HCT116 (cell line): ENCODE measurements at regions not wholly inside any gene's neighbourhood (a gene's known extent, or its start where the extent isn't known, plus 50 kb on each side); places are given as distances from the start of the nearest gene placed in this dataset.

Experiments used
- ATAC-seq: fragments of 200-7000 bp; cut with Tn5 transposase; 2 replicates; pipeline ENCODE4 v1.9.1; 2020; ENCODE audit warnings: mild to moderate bottlenecking, moderate library complexity
- BruUV-seq: library from RNA; stranded (reverse); fragments of 400-500 nt; replicated peaks from 2 replicates; lab custom pipeline; 2021; lab: Mats Ljungman, UMichigan
- CTCF ChIA-PET: fragments of 300-600 bp; sonication (Branson Sonifier 250); formaldehyde crosslinking; loops from one replicate; lab custom pipeline; 2021; ENCODE audit warnings: antibody characterized with exemption; lab: Charles Lee
- POLR2A ChIA-PET: fragments of 300-600, 350-600 bp; sonication (Branson Sonifier 250); formaldehyde crosslinking; loops from one replicate; lab custom pipeline; 2021; ENCODE audit warnings: antibody characterized with exemption; lab: Charles Lee
- RAD21 ChIA-PET, 2 experiments: fragments of 300-600 bp; sonication (Branson Sonifier 250); formaldehyde crosslinking; loops; one replicate each; lab custom pipeline; 2023; ENCODE audit warnings: low total read pairs in 2 of 2; ENCODE audit not compliant: uncharacterized antibody in 2 of 2, unreplicated experiment in 2 of 2, low non-redundant PET in 1 of 2; lab: Charles Lee
- DNase-seq: peaks from one replicate; pipeline ENCODE4 v3.0.0-alpha.2; 2010; ENCODE audit warnings: low read depth, low spot score
- H2AFZ ChIP-seq: fragments of 200-600 bp; shearing (Covaris generic), sonication (generic); 2 replicates; pipeline ENCODE4 v1.6.1; 2017; ENCODE audit warnings: low read depth, mixed run types, mixed read lengths, antibody characterized with exemption, low read length; ENCODE audit not compliant: poor library complexity, severe bottlenecking
- H3K27ac ChIP-seq: 2 replicates; pipeline ENCODE4 v1.5.1; 2012; ENCODE audit warnings: low read depth, low read length
- H3K27me3 ChIP-seq: fragments of 200-600 bp; sonication (generic); 2 replicates; pipeline ENCODE4 v1.6.1; 2016; ENCODE audit warnings: mixed run types, low read length, mixed read lengths; ENCODE audit not compliant: insufficient read depth
- H3K36me3 ChIP-seq, 2 experiments: fragments of 200-500 bp in 1 of 2; fragments of 200-600 bp in 1 of 2; sonication (Bioruptor generic) in 1 of 2; sonication (generic) in 1 of 2; 2 replicates each; pipeline versions ENCODE4 v1.5.1 to v1.6.1; 2014 to 2016; ENCODE audit warnings: low read length in 2 of 2, inconsistent platforms in 1 of 2, mixed read lengths in 1 of 2, mixed run types in 1 of 2; ENCODE audit not compliant: insufficient read depth in 2 of 2, control insufficient read depth in 1 of 2
- H3K4me1 ChIP-seq, 2 experiments: fragments of 200-600 bp in 1 of 2; sonication (generic) in 1 of 2; 2 replicates each; pipeline versions ENCODE4 v1.5.1 to v1.6.1; 2012 to 2017; ENCODE audit warnings: low read length in 2 of 2, inconsistent platforms in 1 of 2, mild to moderate bottlenecking in 1 of 2, mixed read lengths in 1 of 2, mixed run types in 1 of 2, moderate library complexity in 1 of 2; ENCODE audit not compliant: insufficient read depth in 2 of 2, control insufficient read depth in 1 of 2
- H3K4me2 ChIP-seq: fragments of 200-600 bp; sonication (generic); 2 replicates; pipeline ENCODE4 v1.6.1; 2017; ENCODE audit warnings: mixed run types, low read length, mixed read lengths
- H3K4me3 ChIP-seq, 2 experiments: fragments of 200-600 bp in 1 of 2; sonication (generic) in 1 of 2; replicated peaks in 1 of 2; 2 replicates each; pipeline ENCODE4 v1.5.1; 2011 to 2016; ENCODE audit warnings: low read length in 2 of 2, control low read depth in 1 of 2, low read depth in 1 of 2, mild to moderate bottlenecking in 1 of 2, mixed read lengths in 1 of 2, mixed run types in 1 of 2
- H3K79me2 ChIP-seq: fragments of 200-600 bp; sonication (generic); 2 replicates; pipeline ENCODE4 v1.6.1; 2017; ENCODE audit warnings: mild to moderate bottlenecking, mixed run types, low read length, moderate library complexity, mixed read lengths; ENCODE audit not compliant: insufficient read depth
- H3K9ac ChIP-seq: fragments of 200-600 bp; sonication (generic); 2 replicates; pipeline ENCODE4 v1.6.1; 2016; ENCODE audit warnings: low read length, mixed read lengths
- H3K9me2 ChIP-seq: fragments of 200-600 bp; sonication (generic), shearing (Covaris generic); 2 replicates; pipeline ENCODE4 v1.6.1; 2017; ENCODE audit warnings: mixed run types, mild to moderate bottlenecking, moderate library complexity; ENCODE audit not compliant: insufficient read depth
- H3K9me3 ChIP-seq, 2 experiments: fragments of 200-500 bp in 1 of 2; fragments of 200-600 bp in 1 of 2; sonication (Bioruptor generic) in 1 of 2; sonication (generic) in 1 of 2; 2 replicates each; pipeline ENCODE4 v1.6.1; 2014 to 2017; ENCODE audit warnings: low read length in 2 of 2, mixed read lengths in 2 of 2, inconsistent platforms in 1 of 2, low read depth in 1 of 2, mild to moderate bottlenecking in 1 of 2, mixed run types in 1 of 2, moderate library complexity in 1 of 2; ENCODE audit not compliant: control insufficient read depth in 1 of 2, insufficient read depth in 1 of 2
- H4K20me1 ChIP-seq: fragments of 200-600 bp; sonication (generic), shearing (Covaris generic); 2 replicates; pipeline ENCODE4 v1.6.1; 2017; ENCODE audit warnings: mixed run types, mild to moderate bottlenecking, moderate library complexity; ENCODE audit not compliant: insufficient read depth
- ATF3 ChIP-seq: IDR thresholded peaks from 2 replicates; pipeline ENCODE4 v1.6.1; 2012
- CBX3 ChIP-seq: IDR thresholded peaks from 2 replicates; pipeline ENCODE4 v1.6.1; 2012; ENCODE audit warnings: low read depth
- CEBPB ChIP-seq: IDR thresholded peaks from 2 replicates; pipeline ENCODE4 v1.6.1; 2012; ENCODE audit warnings: low read depth
- ELF1 ChIP-seq: IDR thresholded peaks from 2 replicates; pipeline ENCODE4 v1.6.1; 2012; ENCODE audit warnings: low read depth, borderline replicate concordance
- EZH2phosphoT487 ChIP-seq: fragments of 200-600 bp; IDR thresholded peaks from 2 replicates; pipeline ENCODE4 v1.6.1; 2018; ENCODE audit warnings: antibody characterized with exemption, borderline replicate concordance
- FOSL1 ChIP-seq: IDR thresholded peaks from 2 replicates; pipeline ENCODE4 v1.6.1; 2012; ENCODE audit warnings: low read depth
- JUND ChIP-seq: IDR thresholded peaks from 2 replicates; pipeline ENCODE4 v1.6.1; 2012
- MAX ChIP-seq: IDR thresholded peaks from 2 replicates; pipeline ENCODE4 v1.6.1; 2012
- POLR2A ChIP-seq: IDR thresholded peaks from 2 replicates; pipeline ENCODE4 v1.7.0; 2011; ENCODE audit warnings: borderline replicate concordance; ENCODE audit not compliant: insufficient read depth, insufficient read length; ENCODE audit errors: extremely low read depth
- POLR2AphosphoS5 ChIP-seq: IDR thresholded peaks from 2 replicates; pipeline ENCODE4 v1.6.1; 2011; ENCODE audit warnings: mild to moderate bottlenecking, low read depth, low read length, moderate library complexity
- RAD21 ChIP-seq: IDR thresholded peaks from 2 replicates; pipeline ENCODE4 v1.6.1; 2012; ENCODE audit warnings: low read depth, mild to moderate bottlenecking
- REST ChIP-seq: IDR thresholded peaks from 2 replicates; pipeline ENCODE4 v1.6.1; 2012; ENCODE audit warnings: low read depth
- SP1 ChIP-seq: IDR thresholded peaks from 2 replicates; pipeline ENCODE4 v1.6.1; 2012; ENCODE audit warnings: low read depth
- SRF ChIP-seq: IDR thresholded peaks from 2 replicates; pipeline ENCODE4 v1.6.1; 2012; ENCODE audit warnings: low read depth
- TCF7L2 ChIP-seq: IDR thresholded peaks from 2 replicates; pipeline ENCODE4 v1.7.0; 2011; ENCODE audit warnings: borderline replicate concordance, inconsistent platforms; ENCODE audit not compliant: insufficient read depth, insufficient read length; ENCODE audit errors: extremely low read depth
- ZFX ChIP-seq: fragments of 450-650 bp; IDR thresholded peaks from 2 replicates; pipeline ENCODE4 v1.6.1; 2017
- ZNF274 ChIP-seq: fragments of 200-500 bp; sonication (Bioruptor generic); IDR thresholded peaks from 2 replicates; pipeline ENCODE4 v1.6.1; 2014; ENCODE audit warnings: mild to moderate bottlenecking, low read depth, low read length, inconsistent platforms
- intact Hi-C: fragments of 100-400 bp; cut with micrococcal nuclease; formaldehyde crosslinking; loops from 2 replicates; pipeline ENCODE4 v1.10.0; 2022

GRCh38 chr5:25090854-25091253, 446.1 kb upstream of the CDH10 start:
- no peaks in the 10 kb centered on the region for H3K4me1 ChIP-seq
- peaks cover 7 to 16% of the 10 kb centered on the region in 2 experiments; a peak in 2 of 4 replicates for H3K9me3 ChIP-seq
- no peaks in the 10 kb centered on the region for H3K79me2 ChIP-seq
- H3K27ac ChIP-seq = no peak overlapping the region
- H3K36me3 ChIP-seq = no peaks in the 10 kb centered on the region
- CTCF ChIA-PET = no interaction called here
- H4K20me1 ChIP-seq = no peaks in the 10 kb centered on the region
- RAD21 ChIA-PET = no interaction called here
- DNase-seq (no peak), ATAC-seq (no peak)
- H3K9me2 ChIP-seq = no peaks in the 10 kb centered on the region
- no peak overlapping the region for H3K4me2 ChIP-seq
- H3K4me3 ChIP-seq = no peak overlapping the region
- intact Hi-C loops = no loop called here
- BruUV-seq = no TSS peak
- POLR2A ChIA-PET = no interaction called here
- no peaks in the 10 kb centered on the region for H3K27me3 ChIP-seq
- TF ChIP-seq FOSL1 = no peak
- TF ChIP-seq EZH2phosphoT487 = no peak
- TF ChIP-seq ZNF274 = no peak
- TF ChIP-seq ELF1 = no peak
- TF ChIP-seq RAD21 = no peak
- TF ChIP-seq, all 23 proteins: peak for 0
- no peak overlapping the region for H2AFZ ChIP-seq
- no peak overlapping the region for H3K9ac ChIP-seq

- DNase-seq (no peak), ATAC-seq (no peak)
- H4K20me1 ChIP-seq = no peaks in the 10 kb centered on the region
- no peaks in the 10 kb centered on the region for H3K27me3 ChIP-seq
- ChIA-PET CTCF (no interaction called here), RAD21 (no interaction called here), POLR2A (no interaction called here)
- BruUV-seq = no TSS peak
- no peak overlapping the region for H3K4me2 ChIP-seq
- H2AFZ ChIP-seq = no peak overlapping the region
- H3K4me1 ChIP-seq = no peaks in the 10 kb centered on the region
- intact Hi-C loops = no loop called here
- no peaks in the 10 kb centered on the region for H3K79me2 ChIP-seq
- H3K27ac ChIP-seq = no peak overlapping the region
- no peak overlapping the region for H3K4me3 ChIP-seq
- H3K9me3 ChIP-seq = peaks cover 7 to 18% of the 10 kb centered on the region in 2 experiments; a peak in 2 of 4 replicates
- H3K9me2 ChIP-seq = no peaks in the 10 kb centered on the region
- no peak overlapping the region for H3K9ac ChIP-seq
- no peaks in the 10 kb centered on the region for H3K36me3 ChIP-seq
- TF ChIP-seq SP1 = no peak
- TF ChIP-seq CEBPB = no peak
- no peak for TF ChIP-seq EZH2phosphoT487
- TF ChIP-seq POLR2AphosphoS5 = no peak
- no peak for TF ChIP-seq REST
- no peak for TF ChIP-seq ZFX
- no peak for TF ChIP-seq JUND
- TF ChIP-seq RAD21 = no peak
- no peak for TF ChIP-seq SRF
- TF ChIP-seq TCF7L2 = no peak
- no peak for TF ChIP-seq CBX3
- TF ChIP-seq ATF3 = no peak
- no peak for TF ChIP-seq ZNF274
- no peak for TF ChIP-seq POLR2A
- no peak for TF ChIP-seq MAX
Measured at GRCh38 chr5:25090275-25090674, 445.5 kb upstream of the CDH10 start.
